Endodermal cell (in vitro differentiated cells): ENCODE measurements at regions not wholly inside any gene's neighbourhood (a gene's known extent, or its start where the extent isn't known, plus 50 kb on each side); places are given as distances from the start of the nearest gene placed in this dataset.

Experiments used
- DNase-seq: peaks from one replicate; pipeline ENCODE4 v3.0.0-alpha.2; 2017
- H3K27ac ChIP-seq: 2 replicates; pipeline ENCODE4 v1.5.1; 2013; ENCODE audit warnings: mild to moderate bottlenecking, low read depth, low read length, moderate library complexity
- H3K27me3 ChIP-seq: 2 replicates; pipeline ENCODE4 v1.6.1; 2013; ENCODE audit warnings: mild to moderate bottlenecking, low read length, moderate library complexity; ENCODE audit not compliant: insufficient read depth, control insufficient read depth, poor library complexity, severe bottlenecking
- H3K36me3 ChIP-seq: 2 replicates; pipeline ENCODE4 v1.7.0; 2013; ENCODE audit warnings: mild to moderate bottlenecking, low read length, moderate library complexity; ENCODE audit not compliant: control insufficient read depth, insufficient read depth
- H3K4me1 ChIP-seq: one replicate; pipeline ENCODE4 v1.7.0; 2013; ENCODE audit warnings: low read length; ENCODE audit not compliant: control insufficient read depth, insufficient read depth
- H3K4me3 ChIP-seq: 2 replicates; pipeline ENCODE4 v1.5.1; 2013; ENCODE audit warnings: mild to moderate bottlenecking, low read length, moderate library complexity
- H3K9ac ChIP-seq: 2 replicates; pipeline ENCODE4 v1.6.1; 2013; ENCODE audit warnings: mild to moderate bottlenecking, low read length, moderate library complexity; ENCODE audit not compliant: poor library complexity, severe bottlenecking; ENCODE audit errors: extremely low read depth
- H3K9me3 ChIP-seq: 2 replicates; pipeline ENCODE4 v1.6.1; 2013; ENCODE audit warnings: mild to moderate bottlenecking, low read length, moderate library complexity; ENCODE audit not compliant: control insufficient read depth
- H3K27ac Mint-ChIP-seq: 2 replicates; pipeline ENCODE4 v1.8.0; 2020; ENCODE audit warnings: mixed read lengths
- H3K27me3 Mint-ChIP-seq: 2 replicates; pipeline ENCODE4 v1.8.0; 2021; ENCODE audit warnings: mild to moderate bottlenecking, mixed read lengths; ENCODE audit not compliant: insufficient read depth
- H3K36me3 Mint-ChIP-seq: 2 replicates; pipeline ENCODE4 v1.8.0; 2020; ENCODE audit warnings: low read depth, mixed read lengths
- H3K4me1 Mint-ChIP-seq: 2 replicates; pipeline ENCODE4 v1.8.0; 2020; ENCODE audit warnings: mixed read lengths
- H3K4me3 Mint-ChIP-seq: 2 replicates; pipeline ENCODE4 v1.8.0; 2020; ENCODE audit warnings: mild to moderate bottlenecking, moderate library complexity, mixed read lengths
- H3K9me3 Mint-ChIP-seq: 2 replicates; pipeline ENCODE4 v1.8.0; 2020; ENCODE audit warnings: mild to moderate bottlenecking, mixed read lengths
- CTCF ChIP-seq: fragments of 200-600 bp; sonication (generic); conservative IDR thresholded peaks from 2 replicates; pipeline ENCODE4 v1.5.0; 2021; ENCODE audit warnings: antibody characterized with exemption, mild to moderate bottlenecking
- whole genome bisulfite sequencing, 2 experiments: methylation state at CpG; one replicate each; pipeline versions ENCODE4 v1.1.5 to v1.1.7; 2013; ENCODE audit warnings: missing lambda C conversion rate in 2 of 2, mixed read lengths in 1 of 2; ENCODE audit not compliant: insufficient coverage in 1 of 2, insufficient read length in 1 of 2; 5-methylcytosine and 5-hydroxymethylcytosine counted together

GRCh38 chr5:162377895-162378294, 310.3 kb downstream of the GABRG2 start:
- Mint-ChIP-seq H3K36me3 (no peaks in the 10 kb centered on the region), H3K4me1 (no peaks in the 10 kb centered on the region), H3K4me3 (no peak overlapping the region), H3K9me3 (no peaks in the 10 kb centered on the region), H3K27me3 (no peaks in the 10 kb centered on the region), H3K27ac (no peak overlapping the region)
- DNase-seq: no peak
- H3K36me3 ChIP-seq: no peaks in the 10 kb centered on the region
- H3K27me3 ChIP-seq: no peaks in the 10 kb centered on the region
- H3K9me3 ChIP-seq: no peaks in the 10 kb centered on the region
- no peak overlapping the region for H3K27ac ChIP-seq
- no peak overlapping the region for H3K9ac ChIP-seq
- no peak overlapping the region for H3K4me3 ChIP-seq
- no peak for TF ChIP-seq CTCF
- H3K4me1 ChIP-seq: no peaks in the 10 kb centered on the region
- no CpG with 5 or more reads among the region's 1 CpG for WGBS, 2 experiments

GRCh38 chr5:162382839-162383238, 315.3 kb downstream of the GABRG2 start:
- Mint-ChIP-seq H3K9me3 (no peaks in the 10 kb centered on the region), H3K4me3 (no peak overlapping the region), H3K36me3 (no peaks in the 10 kb centered on the region), H3K27me3 (no peaks in the 10 kb centered on the region), H3K27ac (no peak overlapping the region), H3K4me1 (peaks cover 5% of the 10 kb centered on the region)
- H3K4me3 ChIP-seq: no peak overlapping the region
- DNase-seq: no peak
- TF ChIP-seq CTCF: no peak
- H3K36me3 ChIP-seq: no peaks in the 10 kb centered on the region
- no peaks in the 10 kb centered on the region for H3K4me1 ChIP-seq
- no peaks in the 10 kb centered on the region for H3K27me3 ChIP-seq
- no peak overlapping the region for H3K9ac ChIP-seq
- 83 to 100% methylated on average over 1 to 2 of the region's 3 CpGs for WGBS, 2 experiments
- H3K9me3 ChIP-seq: no peaks in the 10 kb centered on the region
- no peak overlapping the region for H3K27ac ChIP-seq

GRCh38 chr5:162384225-162384624, 316.7 kb downstream of the GABRG2 start:
- Mint-ChIP-seq H3K9me3 (no peaks in the 10 kb centered on the region), H3K27me3 (no peaks in the 10 kb centered on the region), H3K4me1 (peaks cover 5% of the 10 kb centered on the region), H3K4me3 (no peak overlapping the region), H3K36me3 (no peaks in the 10 kb centered on the region), H3K27ac (no peak overlapping the region)
- Histone ChIP-seq H3K9ac (no peak overlapping the region), H3K9me3 (no peaks in the 10 kb centered on the region), H3K36me3 (no peaks in the 10 kb centered on the region), H3K27me3 (no peaks in the 10 kb centered on the region), H3K4me1 (no peaks in the 10 kb centered on the region), H3K4me3 (no peak overlapping the region), H3K27ac (no peak overlapping the region)
- DNase-seq: no peak
- TF ChIP-seq CTCF: no peak
- 70% methylated on average over 2 of the region's 2 CpGs; no CpG with 5 or more reads in 1 of the 2 experiments for WGBS, 2 experiments
